WTC11 (cell line): ENCODE measurements at regions not wholly inside any gene's neighbourhood (a gene's known extent, or its start where the extent isn't known, plus 50 kb on each side); places are given as distances from the start of the nearest gene placed in this dataset.
A peak's percentile ranks its signal among the peaks of the same experiment; 100 is the strongest.

Source experiments
- ATAC-seq: fragments of 200-7000 bp; cut with Tn5 transposase; 2 replicates; pipeline ENCODE4 v1.10.0; 2021; ENCODE audit warnings: mild to moderate bottlenecking, moderate library complexity
- CTCF ChIA-PET: fragments of 300-600 bp; sonication (Branson Sonifier 250); formaldehyde crosslinking; loops from one replicate; lab custom pipeline; 2021; ENCODE audit warnings: antibody characterized with exemption; lab: Charles Lee
- POLR2A ChIA-PET: fragments of 350-600 bp; sonication (Branson Sonifier 250); formaldehyde crosslinking; loops from one replicate; lab custom pipeline; 2021; ENCODE audit warnings: antibody characterized with exemption; lab: Charles Lee
- DNase-seq: peaks from one replicate; pipeline ENCODE4 v3.0.0; 2021; ENCODE audit warnings: low spot score
- H3K27ac Mint-ChIP-seq: 2 replicates; pipeline ENCODE4 v1.8.0; 2021; ENCODE audit warnings: mixed read lengths
- H3K27me3 Mint-ChIP-seq: 2 replicates; pipeline ENCODE4 v1.8.0; 2021; ENCODE audit warnings: low read depth, mild to moderate bottlenecking, moderate library complexity, mixed read lengths
- H3K36me3 Mint-ChIP-seq: 2 replicates; pipeline ENCODE4 v1.8.0; 2021; ENCODE audit warnings: mixed read lengths
- H3K4me1 Mint-ChIP-seq: 2 replicates; pipeline ENCODE4 v1.8.0; 2022; ENCODE audit warnings: mixed read lengths
- H3K4me3 Mint-ChIP-seq: 2 replicates; pipeline ENCODE4 v1.8.0; 2021; ENCODE audit warnings: mild to moderate bottlenecking, moderate library complexity, mixed read lengths
- H3K9me3 Mint-ChIP-seq: 2 replicates; pipeline ENCODE4 v1.8.0; 2021; ENCODE audit warnings: mixed read lengths
- EMX1 ChIP-seq: fragments of 250-450 bp; sonication (Bioruptor Pico); IDR thresholded peaks from 2 replicates; pipeline ENCODE4 v1.8.0; 2021; ENCODE audit warnings: mild to moderate bottlenecking
- GABPB1 ChIP-seq: sonication (generic); formaldehyde crosslinking; IDR thresholded peaks from 2 replicates; pipeline ENCODE4 v1.8.1; 2023; ENCODE audit warnings: mild to moderate bottlenecking, missing genetic modification reagents
- JUN ChIP-seq: sonication (generic); formaldehyde crosslinking; IDR thresholded peaks from 2 replicates; pipeline ENCODE4 v1.8.0; 2023; ENCODE audit warnings: mild to moderate bottlenecking, missing genetic modification reagents
- NFATC4 ChIP-seq: fragments of 250-450 bp; sonication (Bioruptor Pico); IDR thresholded peaks from 2 replicates; pipeline ENCODE4 v1.9.0; 2021; ENCODE audit warnings: mild to moderate bottlenecking
- OVOL2 ChIP-seq: fragments of 250-450 bp; sonication (Bioruptor Pico); IDR thresholded peaks from 2 replicates; pipeline ENCODE4 v1.9.0; 2021; ENCODE audit warnings: mild to moderate bottlenecking, borderline replicate concordance
- SMAD3 ChIP-seq: sonication (generic); formaldehyde crosslinking; IDR thresholded peaks from 2 replicates; pipeline ENCODE4 v1.8.0; 2022; ENCODE audit warnings: missing genetic modification reagents, mild to moderate bottlenecking, borderline replicate concordance
- TEAD1 ChIP-seq: sonication (generic); formaldehyde crosslinking; IDR thresholded peaks from 2 replicates; pipeline ENCODE4 v1.8.0; 2022; ENCODE audit warnings: mild to moderate bottlenecking, missing genetic modification reagents
- TEAD4 ChIP-seq: sonication (generic); formaldehyde crosslinking; IDR thresholded peaks from 2 replicates; pipeline ENCODE4 v1.8.0; 2022; ENCODE audit warnings: mild to moderate bottlenecking, missing genetic modification reagents
- ZBTB21 ChIP-seq: sonication (generic); formaldehyde crosslinking; IDR thresholded peaks from 2 replicates; pipeline ENCODE4 v1.8.1; 2023; ENCODE audit warnings: mild to moderate bottlenecking, missing genetic modification reagents, borderline replicate concordance
- ZNF121 ChIP-seq: sonication (generic); formaldehyde crosslinking; IDR thresholded peaks from 2 replicates; pipeline ENCODE4 v1.8.0; 2023; ENCODE audit warnings: missing genetic modification reagents
- TF ChIP-seq, protein P1 (sequence below): fragments of 250-450 bp; sonication (Bioruptor Pico); IDR thresholded peaks from 2 replicates; pipeline ENCODE4 v2.1.2; 2022; ENCODE audit warnings: mild to moderate bottlenecking, moderate library complexity
- TF ChIP-seq, protein P2 (sequence below): sonication (generic); formaldehyde crosslinking; IDR thresholded peaks from 2 replicates; pipeline ENCODE4 v1.8.1; 2023; ENCODE audit warnings: mild to moderate bottlenecking, missing genetic modification reagents, borderline replicate concordance
- TF ChIP-seq, protein P3 (sequence below): sonication (generic); formaldehyde crosslinking; IDR thresholded peaks from 2 replicates; pipeline ENCODE4 v1.8.1; 2023; ENCODE audit warnings: mild to moderate bottlenecking, moderate library complexity, missing genetic modification reagents
- TF ChIP-seq, protein P4 (sequence below): sonication (generic); formaldehyde crosslinking; IDR thresholded peaks from 2 replicates; pipeline ENCODE4 v1.8.0; 2022; ENCODE audit warnings: mild to moderate bottlenecking, missing genetic modification reagents
- TF ChIP-seq, protein P5 (sequence below): sonication (generic); formaldehyde crosslinking; IDR thresholded peaks from 2 replicates; pipeline ENCODE4 v1.8.0; 2022; ENCODE audit warnings: mild to moderate bottlenecking, missing genetic modification reagents
- TF ChIP-seq, protein P6 (sequence below): fragments of 250-450 bp; sonication (Bioruptor Pico); conservative IDR thresholded peaks from 2 replicates; pipeline ENCODE4 v1.9.0; 2021; ENCODE audit warnings: mild to moderate bottlenecking
- TF ChIP-seq, protein P7 (sequence below): sonication (generic); formaldehyde crosslinking; IDR thresholded peaks from 2 replicates; pipeline ENCODE4 v1.8.1; 2023; ENCODE audit warnings: mild to moderate bottlenecking, missing genetic modification reagents, moderate library complexity
- TF ChIP-seq, protein P8 (sequence below): fragments of 250-450 bp; sonication (Bioruptor Pico); IDR thresholded peaks from 2 replicates; pipeline ENCODE4 v1.9.0; 2021; ENCODE audit warnings: mild to moderate bottlenecking

DNA sequence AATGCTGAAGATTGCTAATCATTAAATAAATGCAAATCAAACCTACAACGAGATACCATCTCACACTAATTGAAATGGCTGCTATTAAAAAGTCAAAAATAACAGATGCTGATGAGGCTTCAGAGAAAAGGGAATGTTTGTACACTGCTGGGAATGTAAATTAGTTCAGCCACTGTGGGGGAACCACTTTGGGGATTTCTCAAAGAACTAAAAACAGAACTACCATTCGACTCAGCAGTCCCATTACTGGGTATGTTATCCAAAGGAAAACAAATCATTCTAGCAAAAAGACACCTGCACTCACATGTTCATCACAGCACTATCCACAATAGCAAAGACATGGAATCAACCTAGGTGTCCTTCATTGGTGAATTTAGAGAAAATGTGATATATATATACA, 379.0 kb upstream of the CNTNAP2 start (continued):
- TF ChIP-seq NFATC4: no peak
- no peak for TF ChIP-seq ZBTB21 (CRISPR knock-in tag)
- no peak for TF ChIP-seq GABPB1
- TF ChIP-seq, protein P1, sequence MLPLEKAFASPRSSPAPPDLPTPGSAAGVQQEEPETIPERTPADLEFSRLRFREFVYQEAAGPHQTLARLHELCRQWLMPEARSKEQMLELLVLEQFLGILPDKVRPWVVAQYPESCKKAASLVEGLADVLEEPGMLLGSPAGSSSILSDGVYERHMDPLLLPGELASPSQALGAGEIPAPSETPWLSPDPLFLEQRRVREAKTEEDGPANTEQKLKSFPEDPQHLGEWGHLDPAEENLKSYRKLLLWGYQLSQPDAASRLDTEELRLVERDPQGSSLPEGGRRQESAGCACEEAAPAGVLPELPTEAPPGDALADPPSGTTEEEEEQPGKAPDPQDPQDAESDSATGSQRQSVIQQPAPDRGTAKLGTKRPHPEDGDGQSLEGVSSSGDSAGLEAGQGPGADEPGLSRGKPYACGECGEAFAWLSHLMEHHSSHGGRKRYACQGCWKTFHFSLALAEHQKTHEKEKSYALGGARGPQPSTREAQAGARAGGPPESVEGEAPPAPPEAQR (CRISPR knock-in tag): no peak
- TF ChIP-seq, protein P2, sequence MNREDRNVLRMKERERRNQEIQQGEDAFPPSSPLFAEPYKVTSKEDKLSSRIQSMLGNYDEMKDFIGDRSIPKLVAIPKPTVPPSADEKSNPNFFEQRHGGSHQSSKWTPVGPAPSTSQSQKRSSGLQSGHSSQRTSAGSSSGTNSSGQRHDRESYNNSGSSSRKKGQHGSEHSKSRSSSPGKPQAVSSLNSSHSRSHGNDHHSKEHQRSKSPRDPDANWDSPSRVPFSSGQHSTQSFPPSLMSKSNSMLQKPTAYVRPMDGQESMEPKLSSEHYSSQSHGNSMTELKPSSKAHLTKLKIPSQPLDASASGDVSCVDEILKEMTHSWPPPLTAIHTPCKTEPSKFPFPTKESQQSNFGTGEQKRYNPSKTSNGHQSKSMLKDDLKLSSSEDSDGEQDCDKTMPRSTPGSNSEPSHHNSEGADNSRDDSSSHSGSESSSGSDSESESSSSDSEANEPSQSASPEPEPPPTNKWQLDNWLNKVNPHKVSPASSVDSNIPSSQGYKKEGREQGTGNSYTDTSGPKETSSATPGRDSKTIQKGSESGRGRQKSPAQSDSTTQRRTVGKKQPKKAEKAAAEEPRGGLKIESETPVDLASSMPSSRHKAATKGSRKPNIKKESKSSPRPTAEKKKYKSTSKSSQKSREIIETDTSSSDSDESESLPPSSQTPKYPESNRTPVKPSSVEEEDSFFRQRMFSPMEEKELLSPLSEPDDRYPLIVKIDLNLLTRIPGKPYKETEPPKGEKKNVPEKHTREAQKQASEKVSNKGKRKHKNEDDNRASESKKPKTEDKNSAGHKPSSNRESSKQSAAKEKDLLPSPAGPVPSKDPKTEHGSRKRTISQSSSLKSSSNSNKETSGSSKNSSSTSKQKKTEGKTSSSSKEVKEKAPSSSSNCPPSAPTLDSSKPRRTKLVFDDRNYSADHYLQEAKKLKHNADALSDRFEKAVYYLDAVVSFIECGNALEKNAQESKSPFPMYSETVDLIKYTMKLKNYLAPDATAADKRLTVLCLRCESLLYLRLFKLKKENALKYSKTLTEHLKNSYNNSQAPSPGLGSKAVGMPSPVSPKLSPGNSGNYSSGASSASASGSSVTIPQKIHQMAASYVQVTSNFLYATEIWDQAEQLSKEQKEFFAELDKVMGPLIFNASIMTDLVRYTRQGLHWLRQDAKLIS (CRISPR knock-in tag): no peak
- no peak for TF ChIP-seq EMX1 (CRISPR knock-in tag)
- TF ChIP-seq, protein P3, sequence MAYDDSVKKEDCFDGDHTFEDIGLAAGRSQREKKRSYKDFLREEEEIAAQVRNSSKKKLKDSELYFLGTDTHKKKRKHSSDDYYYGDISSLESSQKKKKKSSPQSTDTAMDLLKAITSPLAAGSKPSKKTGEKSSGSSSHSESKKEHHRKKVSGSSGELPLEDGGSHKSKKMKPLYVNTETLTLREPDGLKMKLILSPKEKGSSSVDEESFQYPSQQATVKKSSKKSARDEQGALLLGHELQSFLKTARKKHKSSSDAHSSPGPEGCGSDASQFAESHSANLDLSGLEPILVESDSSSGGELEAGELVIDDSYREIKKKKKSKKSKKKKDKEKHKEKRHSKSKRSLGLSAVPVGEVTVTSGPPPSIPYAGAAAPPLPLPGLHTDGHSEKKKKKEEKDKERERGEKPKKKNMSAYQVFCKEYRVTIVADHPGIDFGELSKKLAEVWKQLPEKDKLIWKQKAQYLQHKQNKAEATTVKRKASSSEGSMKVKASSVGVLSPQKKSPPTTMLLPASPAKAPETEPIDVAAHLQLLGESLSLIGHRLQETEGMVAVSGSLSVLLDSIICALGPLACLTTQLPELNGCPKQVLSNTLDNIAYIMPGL: no peak
- TF ChIP-seq, protein P4, sequence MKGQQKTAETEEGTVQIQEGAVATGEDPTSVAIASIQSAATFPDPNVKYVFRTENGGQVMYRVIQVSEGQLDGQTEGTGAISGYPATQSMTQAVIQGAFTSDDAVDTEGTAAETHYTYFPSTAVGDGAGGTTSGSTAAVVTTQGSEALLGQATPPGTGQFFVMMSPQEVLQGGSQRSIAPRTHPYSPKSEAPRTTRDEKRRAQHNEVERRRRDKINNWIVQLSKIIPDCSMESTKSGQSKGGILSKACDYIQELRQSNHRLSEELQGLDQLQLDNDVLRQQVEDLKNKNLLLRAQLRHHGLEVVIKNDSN (CRISPR knock-in tag): no peak

DNA sequence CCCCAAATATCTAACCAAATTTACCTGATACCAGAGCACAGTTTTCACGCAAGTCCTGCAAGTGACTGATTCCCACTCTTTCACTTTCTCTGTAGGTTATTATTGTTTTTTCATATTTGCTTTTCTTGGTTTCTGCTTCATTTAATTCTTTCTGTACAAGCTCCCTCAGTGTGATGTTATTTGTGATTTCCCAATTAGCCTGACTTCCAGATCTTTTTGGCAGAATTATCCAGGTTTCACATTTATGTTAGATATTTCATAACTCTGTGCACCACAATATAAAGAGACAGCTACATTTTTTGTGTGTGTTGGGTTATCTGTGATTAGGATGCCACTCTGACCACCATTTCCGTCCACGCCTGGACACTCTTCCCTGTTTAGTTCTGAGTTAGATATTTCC, 381.5 kb upstream of the CNTNAP2 start:
- POLR2A ChIA-PET: no interaction called here
- CTCF ChIA-PET: no interaction called here
- Mint-ChIP-seq H3K4me1 (peaks cover 10% of the 10 kb centered on the region), H3K27ac (no peak overlapping the region), H3K27me3 (no peaks in the 10 kb centered on the region; the same call in 1 of the 2 replicates), H3K36me3 (no peaks in the 10 kb centered on the region), H3K4me3 (no peak overlapping the region), H3K9me3 (peaks cover 16% of the 10 kb centered on the region)
- DNase-seq (no peak), ATAC-seq (no peak)
- TF ChIP-seq JUN (CRISPR knock-in tag) (no peak), TEAD1 (CRISPR knock-in tag) (no peak), EMX1 (CRISPR knock-in tag) (no peak)
- TF ChIP-seq, protein P5, sequence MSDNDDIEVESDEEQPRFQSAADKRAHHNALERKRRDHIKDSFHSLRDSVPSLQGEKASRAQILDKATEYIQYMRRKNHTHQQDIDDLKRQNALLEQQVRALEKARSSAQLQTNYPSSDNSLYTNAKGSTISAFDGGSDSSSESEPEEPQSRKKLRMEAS (CRISPR knock-in tag): no peak
- TF ChIP-seq, protein P6, sequence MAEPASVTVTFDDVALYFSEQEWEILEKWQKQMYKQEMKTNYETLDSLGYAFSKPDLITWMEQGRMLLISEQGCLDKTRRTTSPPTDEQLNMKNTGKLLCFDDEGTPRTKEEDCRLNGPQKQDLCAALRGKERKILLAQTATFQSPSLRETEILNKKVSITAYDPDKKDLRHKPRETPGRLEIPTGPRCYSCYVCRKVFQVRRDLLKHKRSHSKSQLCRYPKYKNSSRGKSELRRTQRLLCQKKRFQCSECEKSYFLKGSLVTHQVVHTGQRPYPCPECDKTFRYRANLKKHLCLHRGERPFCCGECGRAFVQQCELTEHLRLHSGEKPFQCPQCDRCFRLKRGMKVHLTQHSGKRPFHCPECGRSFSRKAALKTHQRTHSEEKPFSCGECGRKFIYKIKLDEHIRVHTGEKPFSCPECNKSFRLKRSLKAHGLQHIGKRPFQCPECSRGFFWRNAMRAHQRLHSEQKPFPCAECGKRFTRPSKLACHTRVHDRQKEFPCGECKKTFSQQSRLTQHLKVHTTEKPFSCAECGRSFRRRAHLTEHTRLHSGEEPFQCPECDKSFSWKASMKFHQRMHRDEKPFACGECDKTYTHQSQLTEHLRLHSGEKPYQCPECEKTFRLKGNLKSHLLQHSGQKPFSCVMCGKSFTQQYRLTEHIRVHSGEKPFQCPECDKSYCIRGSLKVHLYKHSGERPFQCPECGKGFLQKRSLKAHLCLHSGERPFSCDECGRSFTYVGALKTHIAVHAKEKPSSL (CRISPR knock-in tag): no peak

DNA sequence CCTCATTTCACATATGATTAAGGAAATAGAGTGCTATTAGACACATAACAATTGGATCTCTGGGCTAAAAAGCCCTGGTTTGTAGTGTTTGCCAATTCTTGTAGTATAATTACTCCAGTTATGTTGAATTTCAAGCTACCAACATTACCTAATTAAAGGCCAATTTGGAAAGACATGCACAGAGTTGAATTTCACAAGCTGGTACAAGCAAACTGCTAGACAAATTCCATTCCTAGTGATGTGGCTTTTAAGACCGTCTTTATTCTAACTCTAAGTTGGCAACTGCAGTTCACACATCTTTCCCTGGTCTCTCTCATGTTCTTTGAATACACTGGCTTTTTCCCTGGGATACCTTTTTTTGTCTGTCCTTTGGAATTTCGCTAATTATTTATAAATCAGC, 384.1 kb upstream of the CNTNAP2 start:
- Mint-ChIP-seq H3K27me3 (no peaks in the 10 kb centered on the region; the same call in 1 of the 2 replicates), H3K36me3 (no peaks in the 10 kb centered on the region), H3K4me1 (peaks cover 10% of the 10 kb centered on the region), H3K9me3 (peaks cover 5% of the 10 kb centered on the region; the same call in 1 of the 2 replicates), H3K4me3 (no peak overlapping the region), H3K27ac (no peak overlapping the region)
- no peak for DNase-seq
- CTCF ChIA-PET: interaction anchor here (0.6 to 1.1 kb wide), 2 partner anchors 14 to 80 kb away, joined by 3 read pairs; no protein-coding TSS in a partner anchor
- POLR2A ChIA-PET: no interaction called here
- TF ChIP-seq, protein P7, sequence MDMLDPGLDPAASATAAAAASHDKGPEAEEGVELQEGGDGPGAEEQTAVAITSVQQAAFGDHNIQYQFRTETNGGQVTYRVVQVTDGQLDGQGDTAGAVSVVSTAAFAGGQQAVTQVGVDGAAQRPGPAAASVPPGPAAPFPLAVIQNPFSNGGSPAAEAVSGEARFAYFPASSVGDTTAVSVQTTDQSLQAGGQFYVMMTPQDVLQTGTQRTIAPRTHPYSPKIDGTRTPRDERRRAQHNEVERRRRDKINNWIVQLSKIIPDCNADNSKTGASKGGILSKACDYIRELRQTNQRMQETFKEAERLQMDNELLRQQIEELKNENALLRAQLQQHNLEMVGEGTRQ (CRISPR knock-in tag): no peak
- no peak for TF ChIP-seq OVOL2 (CRISPR knock-in tag)
- no peak for TF ChIP-seq TEAD4
- no peak for TF ChIP-seq ZNF121 (CRISPR knock-in tag)
- TF ChIP-seq, protein P5 (CRISPR knock-in tag): no peak
- TF ChIP-seq SMAD3 (CRISPR knock-in tag): no peak
- TF ChIP-seq, protein P8, sequence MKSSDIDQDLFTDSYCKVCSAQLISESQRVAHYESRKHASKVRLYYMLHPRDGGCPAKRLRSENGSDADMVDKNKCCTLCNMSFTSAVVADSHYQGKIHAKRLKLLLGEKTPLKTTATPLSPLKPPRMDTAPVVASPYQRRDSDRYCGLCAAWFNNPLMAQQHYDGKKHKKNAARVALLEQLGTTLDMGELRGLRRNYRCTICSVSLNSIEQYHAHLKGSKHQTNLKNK: no peak
- ATAC-seq: peak; percentile 34
